Endothelial cell (in vitro differentiated cells): ENCODE measurements at regions not wholly inside any gene's neighbourhood (a gene's known extent, or its start where the extent isn't known, plus 50 kb on each side); places are given as distances from the start of the nearest gene placed in this dataset.

Source experiments
- DNase-seq: peaks from one replicate; pipeline ENCODE4 v3.0.0; 2021; ENCODE audit warnings: low spot score
- H3K27ac Mint-ChIP-seq: one replicate; pipeline ENCODE4 v1.8.0; 2021; ENCODE audit warnings: mixed read lengths, inconsistent platforms; ENCODE audit not compliant: unreplicated experiment
- H3K27me3 Mint-ChIP-seq: one replicate; pipeline ENCODE4 v1.8.0; 2021; ENCODE audit warnings: mild to moderate bottlenecking, moderate library complexity, mixed read lengths, inconsistent platforms; ENCODE audit not compliant: unreplicated experiment
- H3K36me3 Mint-ChIP-seq: one replicate; pipeline ENCODE4 v1.8.0; 2021; ENCODE audit warnings: mild to moderate bottlenecking, low read depth, mixed read lengths, inconsistent platforms; ENCODE audit not compliant: unreplicated experiment
- H3K4me1 Mint-ChIP-seq: one replicate; pipeline ENCODE4 v1.8.0; 2021; ENCODE audit warnings: mild to moderate bottlenecking, mixed read lengths, inconsistent platforms; ENCODE audit not compliant: unreplicated experiment
- H3K4me3 Mint-ChIP-seq: one replicate; pipeline ENCODE4 v1.8.0; 2021; ENCODE audit warnings: mild to moderate bottlenecking, mixed read lengths, inconsistent platforms; ENCODE audit not compliant: unreplicated experiment
- H3K9me3 Mint-ChIP-seq: one replicate; pipeline ENCODE4 v1.8.0; 2021; ENCODE audit warnings: mixed read lengths, inconsistent platforms; ENCODE audit not compliant: unreplicated experiment
- TF ChIP-seq, protein P1 (sequence below): fragments of 200-600 bp; sonication (generic); IDR thresholded peaks from one replicate; pipeline ENCODE4 v1.5.0; 2021; ENCODE audit warnings: antibody characterized with exemption; ENCODE audit not compliant: unreplicated experiment

DNA sequence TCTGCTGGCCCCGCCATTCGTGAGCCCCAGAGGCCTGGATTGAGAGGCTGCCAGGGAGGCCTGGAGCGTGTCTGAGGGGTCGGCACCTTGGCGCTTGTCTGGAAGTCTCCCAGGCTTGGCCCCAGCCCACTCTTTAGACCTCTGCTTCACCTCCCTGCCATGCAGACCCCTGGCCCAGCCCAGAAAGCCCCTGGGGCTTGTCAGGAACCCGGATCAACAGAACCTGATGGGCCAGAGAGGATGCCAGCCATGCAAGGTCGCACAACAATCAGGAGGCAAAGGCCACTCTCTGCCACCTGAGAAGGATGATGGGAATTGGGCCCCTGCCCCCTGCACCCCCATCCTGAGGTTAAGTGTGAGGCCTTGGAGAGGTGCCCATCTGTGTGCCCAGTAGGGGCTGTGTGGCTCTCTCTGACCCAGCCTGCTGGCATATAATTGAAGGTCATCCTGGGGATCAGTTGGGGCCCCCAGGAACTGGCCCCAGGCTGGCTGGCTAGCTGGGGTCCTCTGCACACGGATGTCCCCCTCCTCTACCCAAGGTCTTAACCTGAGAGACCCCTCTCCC is 103.3 kb upstream of the SLC6A6 start:
- no peak overlapping the region for H3K4me3 Mint-ChIP-seq
- H3K36me3 Mint-ChIP-seq, result no peaks in the 10 kb centered on the region
- H3K27me3 Mint-ChIP-seq, result peaks cover 9% of the 10 kb centered on the region
- DNase-seq, result no peak
- no peak overlapping the region for H3K27ac Mint-ChIP-seq
- H3K9me3 Mint-ChIP-seq, result no peaks in the 10 kb centered on the region
- no peaks in the 10 kb centered on the region for H3K4me1 Mint-ChIP-seq
- TF ChIP-seq, protein P1, sequence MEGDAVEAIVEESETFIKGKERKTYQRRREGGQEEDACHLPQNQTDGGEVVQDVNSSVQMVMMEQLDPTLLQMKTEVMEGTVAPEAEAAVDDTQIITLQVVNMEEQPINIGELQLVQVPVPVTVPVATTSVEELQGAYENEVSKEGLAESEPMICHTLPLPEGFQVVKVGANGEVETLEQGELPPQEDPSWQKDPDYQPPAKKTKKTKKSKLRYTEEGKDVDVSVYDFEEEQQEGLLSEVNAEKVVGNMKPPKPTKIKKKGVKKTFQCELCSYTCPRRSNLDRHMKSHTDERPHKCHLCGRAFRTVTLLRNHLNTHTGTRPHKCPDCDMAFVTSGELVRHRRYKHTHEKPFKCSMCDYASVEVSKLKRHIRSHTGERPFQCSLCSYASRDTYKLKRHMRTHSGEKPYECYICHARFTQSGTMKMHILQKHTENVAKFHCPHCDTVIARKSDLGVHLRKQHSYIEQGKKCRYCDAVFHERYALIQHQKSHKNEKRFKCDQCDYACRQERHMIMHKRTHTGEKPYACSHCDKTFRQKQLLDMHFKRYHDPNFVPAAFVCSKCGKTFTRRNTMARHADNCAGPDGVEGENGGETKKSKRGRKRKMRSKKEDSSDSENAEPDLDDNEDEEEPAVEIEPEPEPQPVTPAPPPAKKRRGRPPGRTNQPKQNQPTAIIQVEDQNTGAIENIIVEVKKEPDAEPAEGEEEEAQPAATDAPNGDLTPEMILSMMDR, result no peak

DNA sequence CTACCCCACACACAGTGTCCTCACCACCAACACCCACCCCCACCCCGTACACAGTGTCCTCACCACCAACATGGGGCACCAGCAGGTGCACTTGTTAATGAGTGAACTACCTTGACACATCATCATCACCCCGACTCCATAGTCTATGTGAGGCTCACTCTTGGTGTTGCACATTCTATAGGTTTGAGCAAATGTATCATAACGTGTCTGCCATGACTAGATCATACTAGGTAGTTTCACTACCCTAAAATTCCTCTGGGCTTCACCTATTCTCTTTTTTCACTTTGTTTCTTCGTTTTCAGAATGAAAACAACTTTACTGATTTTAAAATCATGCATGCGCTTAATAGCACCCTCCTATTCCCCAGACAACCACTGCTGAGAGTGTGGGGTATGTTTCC is 102.6 kb upstream of the SLC6A6 start:
- no peak for DNase-seq
- no peaks in the 10 kb centered on the region for H3K36me3 Mint-ChIP-seq
- TF ChIP-seq, protein P1, result no peak
- no peaks in the 10 kb centered on the region for H3K4me1 Mint-ChIP-seq
- no peaks in the 10 kb centered on the region for H3K9me3 Mint-ChIP-seq
- no peak overlapping the region for H3K27ac Mint-ChIP-seq
- peaks cover 9% of the 10 kb centered on the region for H3K27me3 Mint-ChIP-seq
- no peak overlapping the region for H3K4me3 Mint-ChIP-seq

GRCh38 chr3:14300721-14301399 is 101.5 kb upstream of the SLC6A6 start:
- Mint-ChIP-seq H3K27ac (no peak overlapping the region), H3K9me3 (no peaks in the 10 kb centered on the region), H3K36me3 (no peaks in the 10 kb centered on the region), H3K4me3 (no peak overlapping the region), H3K4me1 (no peaks in the 10 kb centered on the region), H3K27me3 (peaks cover 12% of the 10 kb centered on the region)
- DNase-seq, result no peak
- TF ChIP-seq, protein P1, result no peak

GRCh38 chr3:14301558-14301957 is 100.8 kb upstream of the SLC6A6 start:
- Mint-ChIP-seq H3K4me3 (no peak overlapping the region), H3K27ac (no peak overlapping the region)
- DNase-seq, result no peak

More at GRCh38 chr3:14301558-14301957, 100.8 kb upstream of the SLC6A6 start:
- H3K9me3 Mint-ChIP-seq, result no peaks in the 10 kb centered on the region
- peaks cover 13% of the 10 kb centered on the region for H3K27me3 Mint-ChIP-seq
- H3K36me3 Mint-ChIP-seq, result no peaks in the 10 kb centered on the region
- no peaks in the 10 kb centered on the region for H3K4me1 Mint-ChIP-seq
- TF ChIP-seq, protein P1, result no peak
